MM.1S (cell line): ENCODE measurements at regions not wholly inside any gene's neighbourhood (a gene's known extent, or its start where the extent isn't known, plus 50 kb on each side); places are given as distances from the start of the nearest gene placed in this dataset.
"Not testable (repeated sequence)": the region's sequence is repeated elsewhere in the genome, so short reads cannot be mapped to it uniquely, and the experiment has no call there.

Experiments
- DNase-seq: peaks from one replicate; pipeline ENCODE4 v3.0.0-alpha.2; 2015
- H2AFZ ChIP-seq: fragments of 300-600 bp; sonication (generic); 2 replicates; pipeline ENCODE4 v1.6.0; 2016; ENCODE audit warnings: antibody characterized with exemption, low read length
- H3F3A ChIP-seq: fragments of 300-600 bp; sonication (generic); 2 replicates; pipeline ENCODE4 v1.6.1; 2016; ENCODE audit warnings: mild to moderate bottlenecking, antibody characterized with exemption, low read length, moderate library complexity, mixed read lengths; ENCODE audit not compliant: insufficient read depth
- H3K27ac ChIP-seq: fragments of 300-600 bp; sonication (generic); 2 replicates; pipeline ENCODE4 v1.5.1; 2016; ENCODE audit warnings: mild to moderate bottlenecking, low read length
- H3K27me3 ChIP-seq: fragments of 300-600 bp; sonication (generic); replicated peaks from 2 replicates; pipeline ENCODE4 v1.6.0; 2016; ENCODE audit warnings: low read length; ENCODE audit not compliant: insufficient read depth
- H3K36me3 ChIP-seq: fragments of 300-600 bp; sonication (generic); replicated peaks from 2 replicates; pipeline ENCODE4 v1.6.1; 2016; ENCODE audit warnings: mild to moderate bottlenecking, low read length, mixed read lengths; ENCODE audit not compliant: insufficient read depth
- H3K4me1 ChIP-seq: fragments of 300-600 bp; sonication (generic); 2 replicates; pipeline ENCODE4 v1.6.1; 2016; ENCODE audit warnings: low read length, mixed read lengths
- H3K4me2 ChIP-seq: fragments of 300-600 bp; sonication (generic); 2 replicates; pipeline ENCODE4 v1.6.0; 2016; ENCODE audit warnings: low read depth, low read length
- H3K4me3 ChIP-seq: fragments of 300-600 bp; sonication (generic); 2 replicates; pipeline ENCODE4 v1.5.1; 2016; ENCODE audit warnings: low read length, mixed read lengths
- H3K79me2 ChIP-seq: fragments of 300-600 bp; sonication (generic); 2 replicates; pipeline ENCODE4 v1.6.1; 2016; ENCODE audit warnings: mixed run types, low read length, mixed read lengths
- H3K9ac ChIP-seq: fragments of 300-600 bp; sonication (generic); 2 replicates; pipeline ENCODE4 v1.6.1; 2016; ENCODE audit warnings: low read length, mixed read lengths
- H3K9me2 ChIP-seq: fragments of 300-600 bp; sonication (generic); replicated peaks from 2 replicates; pipeline ENCODE4 v1.6.1; 2016; ENCODE audit warnings: mild to moderate bottlenecking, low read length, mixed read lengths; ENCODE audit not compliant: insufficient read depth
- H3K9me3 ChIP-seq: fragments of 300-600 bp; sonication (generic); replicated peaks from 2 replicates; pipeline ENCODE4 v1.6.1; 2016; ENCODE audit warnings: mild to moderate bottlenecking, low read length, mixed read lengths; ENCODE audit not compliant: insufficient read depth
- H4K20me1 ChIP-seq: fragments of 300-600 bp; sonication (generic); 2 replicates; pipeline ENCODE4 v1.6.1; 2016; ENCODE audit warnings: mild to moderate bottlenecking, low read length, moderate library complexity, mixed read lengths; ENCODE audit not compliant: insufficient read depth
- CTCF ChIP-seq: fragments of 300-600 bp; sonication (generic); IDR thresholded peaks from 2 replicates; pipeline ENCODE4 v1.5.1; 2016; ENCODE audit warnings: antibody characterized with exemption, low read length, mixed read lengths
- EZH2 ChIP-seq: fragments of 300-600 bp; sonication (generic); optimal IDR thresholded peaks from 2 replicates; pipeline ENCODE3; 2017; ENCODE audit warnings: low read depth, mild to moderate bottlenecking, antibody characterized with exemption, low read length, mixed read lengths
- EZH2phosphoT487 ChIP-seq: fragments of 300-600 bp; sonication (generic); IDR thresholded peaks from 2 replicates; pipeline ENCODE4 v1.6.1; 2018; ENCODE audit warnings: antibody characterized with exemption, low read length

- Histone ChIP-seq H3K9me2 (no peaks in the 10 kb centered on the region), H3K27ac (no peak overlapping the region), H2AFZ (no peak overlapping the region), H3K9me3 (no peaks in the 10 kb centered on the region), H3K27me3 (no peaks in the 10 kb centered on the region), H3K4me1 (no peaks in the 10 kb centered on the region), H3K9ac (no peak overlapping the region), H3K4me3 (no peak overlapping the region), H3K36me3 (no peaks in the 10 kb centered on the region), H3F3A (no peaks in the 10 kb centered on the region), H4K20me1 (no peaks in the 10 kb centered on the region), H3K79me2 (no peaks in the 10 kb centered on the region), H3K4me2 (no peak overlapping the region)
- TF ChIP-seq CTCF (no peak), EZH2phosphoT487 (no peak), EZH2 (no peak)
- DNase-seq = no peak
These were observed 82.4 kb upstream of the PLAC8 start for GRCh38 chr4:83196921-83197320.

GRCh38 chr4:83195269-83195668, 80.7 kb upstream of the PLAC8 start:
- H3K4me2 ChIP-seq = no peak overlapping the region
- H2AFZ ChIP-seq = no peak overlapping the region
- TF ChIP-seq CTCF (no peak), EZH2phosphoT487 (no peak), EZH2 (no peak)
- H3K4me1 ChIP-seq = no peaks in the 10 kb centered on the region
- no peak for DNase-seq
- H3K9me3 ChIP-seq = no peaks in the 10 kb centered on the region
- H3K27me3 ChIP-seq = no peaks in the 10 kb centered on the region
- H3F3A ChIP-seq = no peaks in the 10 kb centered on the region
- H3K4me3 ChIP-seq = no peak overlapping the region
- H3K79me2 ChIP-seq = no peaks in the 10 kb centered on the region
- no peak overlapping the region for H3K27ac ChIP-seq
- H4K20me1 ChIP-seq = no peaks in the 10 kb centered on the region
- no peaks in the 10 kb centered on the region for H3K9me2 ChIP-seq
- H3K9ac ChIP-seq = no peak overlapping the region
- no peaks in the 10 kb centered on the region for H3K36me3 ChIP-seq

GRCh38 chr4:83194588-83194987, 80.1 kb upstream of the PLAC8 start:
- not testable (repeated sequence) for H3F3A ChIP-seq, H3K4me1 ChIP-seq, H3K9me3 ChIP-seq, H3K79me2 ChIP-seq, H3K9ac ChIP-seq, H3K27ac ChIP-seq, H3K36me3 ChIP-seq, H3K27me3 ChIP-seq, H3K4me2 ChIP-seq, H4K20me1 ChIP-seq, H3K4me3 ChIP-seq, H3K9me2 ChIP-seq, H2AFZ ChIP-seq, DNase-seq

GRCh38 chr4:83192634-83193033, 78.1 kb upstream of the PLAC8 start:
- TF ChIP-seq EZH2 (no peak), CTCF (no peak), EZH2phosphoT487 (no peak)
- H2AFZ ChIP-seq = no peak overlapping the region
- H3K9ac ChIP-seq = no peak overlapping the region
- no peaks in the 10 kb centered on the region for H3K9me3 ChIP-seq
- no peak overlapping the region for H3K4me2 ChIP-seq
- H3K4me3 ChIP-seq = no peak overlapping the region
- no peaks in the 10 kb centered on the region for H3K27me3 ChIP-seq
- H4K20me1 ChIP-seq = no peaks in the 10 kb centered on the region
- H3F3A ChIP-seq = no peaks in the 10 kb centered on the region
- H3K36me3 ChIP-seq = no peaks in the 10 kb centered on the region
- H3K4me1 ChIP-seq = no peaks in the 10 kb centered on the region
- H3K79me2 ChIP-seq = no peaks in the 10 kb centered on the region
- no peak for DNase-seq
- H3K9me2 ChIP-seq = no peaks in the 10 kb centered on the region
- no peak overlapping the region for H3K27ac ChIP-seq
